Thoracic aorta (tissue), 2 donors: ENCODE measurements at regions not wholly inside any gene's neighbourhood (a gene's known extent, or its start where the extent isn't known, plus 50 kb on each side); places are given as distances from the start of the nearest gene placed in this dataset.

Experiments used
- ATAC-seq: fragments of 150-250 bp; one replicate; pipeline ENCODE4 v1.8.0; 2017; ENCODE audit warnings: low read depth; ENCODE audit not compliant: insufficient number of reproducible peaks, low FRiP score
- DNase-seq: peaks from one replicate; pipeline ENCODE4 v3.0.0-alpha.2; 2020; ENCODE audit warnings: low spot score
- H3K27ac ChIP-seq, 2 donors: fragments of 200-600 bp; sonication (generic); 1 replicate in 1 of 2; 2 replicates in 1 of 2; pipeline ENCODE4 v1.5.1; 2016; ENCODE audit warnings: mild to moderate bottlenecking in 2 of 2, moderate library complexity in 2 of 2
- H3K27me3 ChIP-seq: fragments of 200-600 bp; sonication (generic); replicated peaks from 2 replicates; pipeline ENCODE4 v1.6.0; 2016; ENCODE audit warnings: mild to moderate bottlenecking; ENCODE audit not compliant: insufficient read depth
- H3K36me3 ChIP-seq: fragments of 200-600 bp; sonication (generic); one replicate; pipeline ENCODE4 v1.5.1; 2016
- H3K4me1 ChIP-seq, 2 donors: fragments of 200-600 bp; sonication (generic); 1 replicate in 1 of 2; 2 replicates in 1 of 2; pipeline versions ENCODE4 v1.5.1 to v1.6.0; 2016; ENCODE audit warnings: low read depth in 2 of 2, mild to moderate bottlenecking in 1 of 2; ENCODE audit not compliant: control insufficient read depth in 1 of 2
- H3K4me3 ChIP-seq: fragments of 200-600 bp; sonication (generic); 2 replicates; pipeline ENCODE4 v1.5.1; 2016; ENCODE audit warnings: mild to moderate bottlenecking
- H3K9me3 ChIP-seq: fragments of 200-600 bp; sonication (generic); 2 replicates; pipeline ENCODE4 v1.5.1; 2016
- CTCF ChIP-seq: fragments of 200-600 bp; sonication (generic); IDR thresholded peaks from one replicate; pipeline ENCODE4 v1.5.1; 2019; ENCODE audit warnings: antibody characterized with exemption

GRCh38 chr16:8283195-8283594 is 307.1 kb downstream of the TMEM114 start:
- Histone ChIP-seq H3K9me3 (no peaks in the 10 kb centered on the region), H3K36me3 (no peaks in the 10 kb centered on the region), H3K27me3 (no peaks in the 10 kb centered on the region), H3K27ac (no peak overlapping the region), H3K4me1 (no peaks in the 10 kb centered on the region), H3K4me3 (no peak overlapping the region)
- TF ChIP-seq CTCF, result no peak
- DNase-seq (no peak), ATAC-seq (no peak)

DNA sequence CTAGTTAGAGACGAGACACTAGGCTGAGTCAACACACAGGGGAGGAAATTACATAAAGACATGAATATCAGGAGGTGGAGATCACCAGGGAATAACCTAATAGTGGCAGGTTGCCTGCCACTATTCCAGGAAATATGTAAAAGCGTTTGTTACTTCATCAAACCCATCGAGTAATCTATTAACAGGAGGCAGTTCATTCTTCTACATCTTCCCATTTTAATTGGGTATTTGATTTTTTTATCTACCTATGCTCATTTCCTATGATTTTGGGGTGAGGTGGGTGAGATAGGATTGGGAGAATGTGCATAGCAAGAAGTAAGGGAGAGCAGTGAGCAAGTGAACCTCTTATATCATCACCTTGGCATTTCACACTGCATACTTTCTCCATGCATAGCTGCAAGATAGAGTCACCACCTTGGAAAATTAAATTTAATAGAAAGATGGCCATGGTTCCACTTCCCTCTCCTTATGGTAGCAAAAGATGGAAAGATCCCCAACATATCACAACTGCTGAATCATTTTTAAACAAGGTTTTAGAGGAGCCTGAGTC is 312.2 kb downstream of the TMEM114 start:
- no peaks in the 10 kb centered on the region for H3K36me3 ChIP-seq
- H3K4me3 ChIP-seq, result no peak overlapping the region
- no peak for DNase-seq
- no peak for ATAC-seq
- H3K4me1 ChIP-seq, result no peaks in the 10 kb centered on the region
- no peak overlapping the region for H3K27ac ChIP-seq
- no peaks in the 10 kb centered on the region for H3K27me3 ChIP-seq
- H3K9me3 ChIP-seq, result no peaks in the 10 kb centered on the region
- no peak for TF ChIP-seq CTCF

GRCh38 chr16:8271344-8271743 is 319.0 kb downstream of the TMEM114 start:
- DNase-seq (no peak), ATAC-seq (no peak)
- H3K4me1 ChIP-seq, result no peaks in the 10 kb centered on the region
- TF ChIP-seq CTCF, result no peak
- H3K4me3 ChIP-seq, result no peak overlapping the region
- no peak overlapping the region for H3K27ac ChIP-seq
- H3K36me3 ChIP-seq, result no peaks in the 10 kb centered on the region
- no peaks in the 10 kb centered on the region for H3K27me3 ChIP-seq
- H3K9me3 ChIP-seq, result no peaks in the 10 kb centered on the region

GRCh38 chr16:8262299-8262698 is 328.0 kb downstream of the TMEM114 start:
- Histone ChIP-seq H3K36me3 (no peaks in the 10 kb centered on the region), H3K4me3 (no peak overlapping the region), H3K27me3 (no peaks in the 10 kb centered on the region), H3K27ac (no peak overlapping the region), H3K4me1 (no peaks in the 10 kb centered on the region), H3K9me3 (no peaks in the 10 kb centered on the region)
- ATAC-seq, result no peak
- TF ChIP-seq CTCF, result no peak
- no peak for DNase-seq

DNA sequence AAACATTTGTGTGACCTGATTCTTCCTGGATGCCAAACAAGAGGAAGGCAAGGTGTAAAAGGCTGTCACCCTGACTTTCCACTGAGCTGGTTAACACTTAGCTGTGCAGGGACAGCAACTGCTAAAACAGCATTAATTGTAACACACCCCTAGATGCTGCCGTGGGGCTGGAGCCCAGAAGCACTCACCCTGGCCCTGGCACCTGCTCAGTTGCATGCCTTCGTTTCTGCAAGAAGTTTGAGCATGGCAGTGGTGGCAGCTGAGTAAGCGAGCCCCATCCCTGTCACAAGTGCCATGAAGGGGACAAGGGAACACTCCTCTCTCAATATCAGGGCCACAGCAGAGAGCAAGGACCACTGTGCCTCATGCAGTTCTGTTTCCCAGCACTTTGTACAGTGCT is 330.2 kb downstream of the TMEM114 start:
- DNase-seq (no peak), ATAC-seq (no peak)
- H3K36me3 ChIP-seq, result no peaks in the 10 kb centered on the region
- H3K27me3 ChIP-seq, result no peaks in the 10 kb centered on the region
- H3K9me3 ChIP-seq, result no peaks in the 10 kb centered on the region
- no peak for TF ChIP-seq CTCF
- no peaks in the 10 kb centered on the region for H3K4me1 ChIP-seq
- H3K4me3 ChIP-seq, result no peak overlapping the region
- H3K27ac ChIP-seq, result no peak overlapping the region
